ENCODE measurements at regions not wholly inside any gene's neighbourhood (a gene's known extent, or its start where the extent isn't known, plus 50 kb on each side); places are given as distances from the start of the nearest gene placed in this dataset.

GRCh38 chr2:35803126-35803525, 552.5 kb upstream of the CRIM1 start:
- Histone ChIP-seq H3K4me1 (ENCODE audit: control insufficient read depth, low read length) (no peaks in the 10 kb centered on the region), H3K4me3 (ENCODE audit: low read length) (no peak overlapping the region), H3K36me3 (ENCODE audit: control insufficient read depth, low read length) (no peaks in the 10 kb centered on the region), H4K20me1 (ENCODE audit: control insufficient read depth, insufficient read depth, low read depth, low read length) (no peaks in the 10 kb centered on the region), H3K9me2 (replicated peaks; ENCODE audit: control insufficient read depth, low read length) (no peaks in the 10 kb centered on the region), H3K27ac (ENCODE audit: low read depth, low read length) (no peak overlapping the region), H3F3A (ENCODE audit: control insufficient read depth, insufficient read depth) (no peaks in the 10 kb centered on the region), H3K4me2 (ENCODE audit: low read length) (no peak overlapping the region), H3K27me3 (ENCODE audit: control insufficient read depth, low read length) (no peaks in the 10 kb centered on the region), H3K9me3 (ENCODE audit: control insufficient read depth, insufficient read depth, low read length) (no peaks in the 10 kb centered on the region), H3K79me2 (ENCODE audit: control insufficient read depth, low read length) (no peaks in the 10 kb centered on the region)
- TF ChIP-seq CTCF (IDR thresholded peaks at IDR 0.05; ENCODE audit: low read depth, low read length, poor library complexity, severe bottlenecking) (no peak), EZH2phosphoT487 (IDR thresholded peaks at IDR 0.05; ENCODE audit: borderline replicate concordance, low read length) (no peak)

GRCh38 chr2:35794796-35795450, 560.7 kb upstream of the CRIM1 start:
- TF ChIP-seq EZH2phosphoT487 (IDR thresholded peaks at IDR 0.05; ENCODE audit: borderline replicate concordance, low read length) (no peak), CTCF (IDR thresholded peaks at IDR 0.05; ENCODE audit: low read depth, low read length, poor library complexity, severe bottlenecking) (no peak)

GRCh38 chr2:35790292-35790691, 565.3 kb upstream of the CRIM1 start:
- H3K9me3 ChIP-seq (ENCODE audit: control insufficient read depth, insufficient read depth, low read length), result no peaks in the 10 kb centered on the region
- H3K79me2 ChIP-seq (ENCODE audit: control insufficient read depth, low read length), result no peaks in the 10 kb centered on the region
- H3K4me3 ChIP-seq (ENCODE audit: low read length), result no peak overlapping the region
- H3K9me2 ChIP-seq (replicated peaks; ENCODE audit: control insufficient read depth, low read length), result no peaks in the 10 kb centered on the region
- TF ChIP-seq EZH2phosphoT487 (IDR thresholded peaks at IDR 0.05; ENCODE audit: borderline replicate concordance, low read length) (no peak), CTCF (IDR thresholded peaks at IDR 0.05; ENCODE audit: low read depth, low read length, poor library complexity, severe bottlenecking) (no peak)
- H3K27ac ChIP-seq (ENCODE audit: low read depth, low read length), result no peak overlapping the region
- H3K4me1 ChIP-seq (ENCODE audit: control insufficient read depth, low read length), result no peaks in the 10 kb centered on the region
- no peaks in the 10 kb centered on the region for H3K27me3 ChIP-seq (ENCODE audit: control insufficient read depth, low read length)
- H3K36me3 ChIP-seq (ENCODE audit: control insufficient read depth, low read length), result no peaks in the 10 kb centered on the region
- no peaks in the 10 kb centered on the region for H3F3A ChIP-seq (ENCODE audit: control insufficient read depth, insufficient read depth)
- no peak overlapping the region for H3K4me2 ChIP-seq (ENCODE audit: low read length)
- no peaks in the 10 kb centered on the region for H4K20me1 ChIP-seq (ENCODE audit: control insufficient read depth, insufficient read depth, low read depth, low read length)

More at GRCh38 chr2:35794796-35795450, 560.7 kb upstream of the CRIM1 start:
- Histone ChIP-seq H3K27ac (ENCODE audit: low read depth, low read length) (no peak overlapping the region), H3K27me3 (ENCODE audit: control insufficient read depth, low read length) (no peaks in the 10 kb centered on the region), H3K36me3 (ENCODE audit: control insufficient read depth, low read length) (no peaks in the 10 kb centered on the region), H4K20me1 (ENCODE audit: control insufficient read depth, insufficient read depth, low read depth, low read length) (no peaks in the 10 kb centered on the region), H3K4me1 (ENCODE audit: control insufficient read depth, low read length) (no peaks in the 10 kb centered on the region), H3F3A (ENCODE audit: control insufficient read depth, insufficient read depth) (no peaks in the 10 kb centered on the region), H3K9me3 (ENCODE audit: control insufficient read depth, insufficient read depth, low read length) (no peaks in the 10 kb centered on the region), H3K79me2 (ENCODE audit: control insufficient read depth, low read length) (no peaks in the 10 kb centered on the region), H3K4me3 (ENCODE audit: low read length) (no peak overlapping the region), H3K4me2 (ENCODE audit: low read length) (no peak overlapping the region), H3K9me2 (replicated peaks; ENCODE audit: control insufficient read depth, low read length) (no peaks in the 10 kb centered on the region)
